AG10803 (cell line): ENCODE measurements at regions not wholly inside any gene's neighbourhood (a gene's known extent, or its start where the extent isn't known, plus 50 kb on each side); places are given as distances from the start of the nearest gene placed in this dataset.

ENCODE experiments used
- DNase-seq: peaks from one replicate; pipeline ENCODE4 v3.0.0; 2010; ENCODE audit warnings: low read depth
- H3K4me3 ChIP-seq: 2 replicates; pipeline ENCODE4 v1.5.1; 2011; ENCODE audit warnings: mild to moderate bottlenecking, low read length, control low read depth
- CTCF ChIP-seq: conservative IDR thresholded peaks from 2 replicates; pipeline ENCODE4 v1.5.1; 2011; ENCODE audit warnings: mild to moderate bottlenecking, low read length, control low read depth, inconsistent platforms

- TF ChIP-seq CTCF, result no peak
- no peak overlapping the region for H3K4me3 ChIP-seq
- DNase-seq, result no peak
Measured at GRCh38 chr3:17972959-17973906, 230.8 kb upstream of the TBC1D5 start.

GRCh38 chr3:17972476-17972875 is 230.0 kb upstream of the TBC1D5 start:
- no peak for DNase-seq
- no peak overlapping the region for H3K4me3 ChIP-seq
- no peak for TF ChIP-seq CTCF

DNA sequence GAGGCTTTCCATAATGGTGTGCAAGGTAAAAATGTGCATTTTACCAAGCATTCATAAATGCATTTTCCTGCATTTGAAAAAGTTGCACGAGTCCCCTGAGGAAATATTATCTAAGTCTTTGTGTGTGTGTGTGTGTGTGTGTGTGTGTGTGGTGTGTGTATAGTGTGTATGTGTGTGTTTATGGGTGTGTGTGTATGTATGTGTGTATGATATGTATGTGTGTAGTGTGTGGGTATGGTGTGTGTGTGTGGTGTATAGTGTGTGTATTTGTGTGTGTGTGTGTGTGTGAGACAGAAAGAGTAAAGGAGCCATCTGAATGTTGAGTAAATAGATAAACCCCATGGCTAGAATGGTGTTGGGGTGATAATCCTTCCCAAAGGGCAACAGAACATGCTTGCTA is 229.6 kb upstream of the TBC1D5 start:
- H3K4me3 ChIP-seq, result no peak overlapping the region
- TF ChIP-seq CTCF, result no peak
- DNase-seq, result no peak

DNA sequence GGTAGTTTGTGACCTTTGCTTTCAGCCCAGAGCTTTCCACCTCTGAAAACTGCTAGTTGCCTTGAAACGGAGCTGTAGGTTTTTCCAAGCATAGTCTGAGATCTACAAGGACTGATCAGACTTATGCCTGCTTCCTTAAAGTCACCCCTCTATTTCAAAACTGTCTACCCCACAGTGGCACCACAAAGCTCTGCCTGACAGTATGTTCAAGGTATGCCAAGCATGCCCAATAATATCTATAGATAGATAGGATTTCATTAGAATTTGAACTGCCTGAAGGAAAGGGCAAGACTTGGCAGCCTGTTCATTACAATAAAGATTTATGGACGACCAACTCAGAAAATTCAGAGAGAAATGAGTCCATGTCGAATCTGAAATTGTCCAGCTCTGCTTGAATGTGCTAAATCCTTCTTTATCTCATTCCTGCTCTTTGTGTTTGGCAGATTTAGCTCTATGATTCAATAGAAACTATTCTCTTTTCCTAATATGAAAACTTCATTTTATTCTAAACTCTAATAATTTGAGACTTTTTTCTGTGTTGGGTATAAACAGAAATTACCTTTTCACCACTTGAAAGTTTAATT is 227.6 kb upstream of the TBC1D5 start:
- no peak for DNase-seq
- no peak for TF ChIP-seq CTCF
- H3K4me3 ChIP-seq, result no peak overlapping the region

DNA sequence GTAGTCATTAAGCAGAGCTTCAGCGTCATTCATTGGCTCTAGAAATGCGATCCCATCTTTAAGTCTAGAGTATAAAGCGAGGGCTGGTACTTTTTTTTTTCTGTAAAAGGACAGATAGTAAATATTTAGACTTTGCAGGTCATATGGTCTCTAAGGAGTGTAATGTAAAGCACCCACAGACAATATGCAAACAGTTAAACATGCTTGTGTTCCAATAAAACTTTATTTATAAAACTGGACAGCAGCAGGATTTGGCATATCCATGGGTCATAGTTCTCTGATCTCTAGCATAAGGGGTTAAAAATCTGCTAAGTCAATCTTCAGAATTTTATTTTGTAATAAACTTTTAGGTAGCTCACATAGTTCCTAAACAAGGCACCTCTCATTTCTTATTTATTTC is 226.8 kb upstream of the TBC1D5 start:
- no peak for DNase-seq
- no peak overlapping the region for H3K4me3 ChIP-seq
- TF ChIP-seq CTCF, result no peak

- no peak for TF ChIP-seq CTCF
- no peak for DNase-seq
- H3K4me3 ChIP-seq, result no peak overlapping the region
Measured at GRCh38 chr3:17967953-17968607, 225.6 kb upstream of the TBC1D5 start.
